T-cell (primary cell): ENCODE measurements at regions not wholly inside any gene's neighbourhood (a gene's known extent, or its start where the extent isn't known, plus 50 kb on each side); places are given as distances from the start of the nearest gene placed in this dataset.

Experiments
- ATAC-seq, 4 experiments: fragments of 200-7000 bp in 3 of 4; fragments of 150-1000 bp in 1 of 4; cut with Tn5 transposase; replicated peaks in 1 of 4; 1 replicate in 3 of 4; 2 replicates in 1 of 4; pipeline ENCODE4 v1.10.0; 2021; ENCODE audit warnings: moderate library complexity in 3 of 4, mild to moderate bottlenecking in 2 of 4, moderate number of reproducible peaks in 1 of 4
- CTCF ChIA-PET, 2 donors: fragments of 300-600 bp; sonication (Branson Sonifier 250); formaldehyde crosslinking; loops; one replicate each; lab custom pipeline; 2022; ENCODE audit warnings: antibody characterized with exemption in 2 of 2; lab: Charles Lee
- POLR2A ChIA-PET, 2 donors: fragments of 300-600 bp; sonication (Branson Sonifier 250); formaldehyde crosslinking; loops; one replicate each; lab custom pipeline; 2022; ENCODE audit warnings: antibody characterized with exemption in 2 of 2; lab: Charles Lee
- DNase-seq, 35 experiments: peaks; one replicate each; pipeline versions ENCODE4 v3.0.0 to v3.0.0-alpha.2; 2013 to 2023
- H3K27ac ChIP-seq: one replicate; pipeline ENCODE4 v1.5.1; 2013; ENCODE audit warnings: low read length
- H3K27me3 ChIP-seq, 2 experiments: replicated peaks in 1 of 2; 1 replicate in 1 of 2; 2 replicates in 1 of 2; pipeline versions ENCODE4 v1.6.1 to v1.7.0; 2013; ENCODE audit warnings: low read length in 1 of 2, mixed read lengths in 1 of 2; ENCODE audit not compliant: control insufficient read depth in 2 of 2, insufficient read depth in 2 of 2; ENCODE audit errors: extremely low read depth in 1 of 2
- H3K36me3 ChIP-seq, 2 donors: 1 replicate in 1 of 2; 2 replicates in 1 of 2; pipeline versions ENCODE4 v1.6.1 to v1.7.0; 2013; ENCODE audit warnings: low read length in 1 of 2; ENCODE audit not compliant: control insufficient read depth in 2 of 2, insufficient read depth in 1 of 2; ENCODE audit errors: extremely low read depth in 1 of 2
- H3K4me1 ChIP-seq, 2 experiments: 1 replicate in 1 of 2; 2 replicates in 1 of 2; pipeline versions ENCODE4 v1.6.1 to v1.7.0; 2013; ENCODE audit warnings: low read length in 2 of 2, mixed read lengths in 1 of 2; ENCODE audit not compliant: insufficient read depth in 2 of 2, control insufficient read depth in 1 of 2; ENCODE audit errors: extremely low read depth in 1 of 2
- H3K4me3 ChIP-seq, 2 donors: 1 replicate in 1 of 2; 2 replicates in 1 of 2; pipeline versions ENCODE4 v1.5.1 to v1.7.0; 2013; ENCODE audit warnings: mild to moderate bottlenecking in 2 of 2, low read length in 1 of 2, moderate library complexity in 1 of 2; ENCODE audit not compliant: control insufficient read depth in 1 of 2; ENCODE audit errors: extremely low read depth in 1 of 2
- H3K9me3 ChIP-seq: 2 replicates; pipeline ENCODE4 v1.7.0; 2013
- H3K27ac Mint-ChIP-seq, 2 donors: one replicate each; pipeline ENCODE4 v1.8.0; 2020 to 2021; ENCODE audit warnings: mild to moderate bottlenecking in 2 of 2, mixed read lengths in 2 of 2
- H3K27me3 Mint-ChIP-seq, 2 donors: one replicate each; pipeline ENCODE4 v1.8.0; 2021 to 2022; ENCODE audit warnings: mixed read lengths in 2 of 2
- H3K36me3 Mint-ChIP-seq: one replicate; pipeline ENCODE4 v1.8.0; 2021; ENCODE audit warnings: mixed read lengths
- H3K4me1 Mint-ChIP-seq, 3 donors: one replicate each; pipeline ENCODE4 v1.8.0; 2020 to 2022; ENCODE audit warnings: mixed read lengths in 3 of 3, mild to moderate bottlenecking in 1 of 3
- H3K4me3 Mint-ChIP-seq, 3 donors: one replicate each; pipeline ENCODE4 v1.8.0; 2020 to 2022; ENCODE audit warnings: mild to moderate bottlenecking in 3 of 3, mixed read lengths in 3 of 3, moderate library complexity in 3 of 3
- H3K9me3 Mint-ChIP-seq, 3 donors: one replicate each; pipeline ENCODE4 v1.8.0; 2020 to 2022; ENCODE audit warnings: mixed read lengths in 3 of 3
- WGBS: methylation state at CpG from one replicate; pipeline ENCODE4 v1.1.5; 2013; ENCODE audit warnings: missing lambda C conversion rate; ENCODE audit not compliant: insufficient coverage; 5-methylcytosine and 5-hydroxymethylcytosine counted together

DNA sequence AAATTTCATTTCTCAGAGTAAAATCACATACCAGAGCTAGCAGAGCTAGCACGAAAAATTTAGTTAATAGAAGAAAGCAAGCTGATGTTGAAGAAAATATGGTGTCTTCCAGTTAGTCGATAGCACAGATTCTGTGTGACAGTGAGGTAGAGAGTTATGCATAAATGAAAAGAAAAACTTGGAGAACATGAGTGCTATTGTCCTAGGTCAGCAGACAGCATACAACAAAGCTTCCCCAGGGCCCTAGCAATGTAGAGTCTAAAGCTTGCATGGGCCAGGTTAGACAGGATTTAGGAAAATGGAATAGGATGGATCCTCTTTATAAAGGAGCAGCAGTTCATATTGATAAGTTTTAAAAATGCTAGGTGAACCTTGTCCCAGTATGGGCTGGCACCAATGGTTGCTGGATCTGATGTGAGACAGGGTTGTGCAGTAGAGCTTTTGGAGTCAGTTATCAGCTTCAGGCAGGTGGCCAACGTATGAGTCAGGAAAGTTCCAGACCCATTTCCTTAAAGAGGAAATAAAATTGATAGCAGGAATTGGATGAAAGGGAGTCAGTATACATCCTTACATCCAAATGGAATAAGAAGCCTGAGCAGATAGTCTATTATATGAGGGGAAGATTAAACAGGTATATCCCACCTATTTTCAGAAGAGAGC is 277.2 kb downstream of the FRK start:
- no peaks in the 10 kb centered on the region for H3K9me3 Mint-ChIP-seq
- POLR2A ChIA-PET = no interaction called here
- no peak overlapping the region for H3K4me3 Mint-ChIP-seq
- no CpG with 5 or more reads among the region's 3 CpGs for WGBS
- Histone ChIP-seq H3K4me3 (no peak overlapping the region), H3K36me3 (no peaks in the 10 kb centered on the region), H3K9me3 (no peaks in the 10 kb centered on the region), H3K27ac (no peak overlapping the region), H3K4me1 (no peaks in the 10 kb centered on the region), H3K27me3 (no peaks in the 10 kb centered on the region)
- no peaks in the 10 kb centered on the region for H3K4me1 Mint-ChIP-seq
- H3K36me3 Mint-ChIP-seq = no peaks in the 10 kb centered on the region
- DNase-seq (no peak), ATAC-seq (no peak)
- no peak overlapping the region for H3K27ac Mint-ChIP-seq
- CTCF ChIA-PET = interaction anchor here in 1 of 2 donors (0.6 kb wide), 1 partner anchor 1795 kb away, joined by 5 read pairs; no protein-coding TSS in a partner anchor
- no peaks in the 10 kb centered on the region for H3K27me3 Mint-ChIP-seq

DNA sequence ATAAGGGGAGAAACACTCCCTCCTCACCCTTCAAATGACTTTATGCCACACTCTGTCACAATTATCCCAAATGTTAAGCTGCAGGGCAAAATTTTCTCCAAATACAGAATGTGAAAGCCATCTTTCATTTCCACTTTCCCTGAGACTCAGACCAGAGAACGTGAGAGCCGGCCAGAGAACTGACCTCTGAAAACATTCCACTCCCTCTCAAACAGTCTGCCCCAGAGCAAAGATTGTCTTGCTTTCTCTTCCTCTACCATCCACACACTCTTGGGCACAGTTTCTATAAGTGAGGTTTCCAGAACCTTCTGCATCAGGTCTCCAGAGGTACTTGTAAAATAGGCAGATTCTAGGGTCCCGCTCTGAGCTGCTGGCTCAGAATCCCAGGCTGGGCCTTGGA is 278.1 kb downstream of the FRK start:
- Mint-ChIP-seq H3K36me3 (no peaks in the 10 kb centered on the region), H3K9me3 (peaks cover 0 to 2% (median 0%) of the 10 kb centered on the region in 3 donors), H3K4me1 (no peaks in the 10 kb centered on the region), H3K27me3 (no peaks in the 10 kb centered on the region), H3K27ac (no peak overlapping the region), H3K4me3 (no peak overlapping the region)
- POLR2A ChIA-PET = no interaction called here
- 100% methylated on average over 2 of the region's 3 CpGs for WGBS
- H3K27ac ChIP-seq = no peak overlapping the region
- DNase-seq (no peak), ATAC-seq (no peak)
- H3K36me3 ChIP-seq = no peaks in the 10 kb centered on the region
- H3K9me3 ChIP-seq = no peaks in the 10 kb centered on the region
- H3K27me3 ChIP-seq = no peaks in the 10 kb centered on the region
- no peaks in the 10 kb centered on the region for H3K4me1 ChIP-seq
- CTCF ChIA-PET = no interaction called here
- H3K4me3 ChIP-seq = no peak overlapping the region

- Histone ChIP-seq H3K27ac (no peak overlapping the region), H3K36me3 (no peaks in the 10 kb centered on the region), H3K4me3 (no peak overlapping the region), H3K27me3 (no peaks in the 10 kb centered on the region), H3K9me3 (no peaks in the 10 kb centered on the region), H3K4me1 (no peaks in the 10 kb centered on the region)
- Mint-ChIP-seq H3K27ac (no peak overlapping the region), H3K27me3 (peaks cover 0 to 3% of the 10 kb centered on the region in 2 donors), H3K4me3 (no peak overlapping the region), H3K9me3 (peaks cover 0 to 3% (median 0%) of the 10 kb centered on the region in 3 donors), H3K4me1 (no peaks in the 10 kb centered on the region), H3K36me3 (no peaks in the 10 kb centered on the region)
- ATAC-seq (no peak), DNase-seq (no peak)
- ChIA-PET CTCF (no interaction called here), POLR2A (no interaction called here)
- WGBS = no CpG with 5 or more reads among the region's 3 CpGs
Observed at GRCh38 chr6:115773741-115774140, 286.9 kb downstream of the FRK start.

GRCh38 chr6:115770851-115771250 is 289.8 kb downstream of the FRK start:
- POLR2A ChIA-PET = no interaction called here
- Mint-ChIP-seq H3K27me3 (peaks cover 0 to 3% of the 10 kb centered on the region in 2 donors), H3K36me3 (no peaks in the 10 kb centered on the region), H3K27ac (no peak overlapping the region), H3K4me3 (no peak overlapping the region), H3K9me3 (peaks cover 0 to 1% (median 0%) of the 10 kb centered on the region in 3 donors), H3K4me1 (no peaks in the 10 kb centered on the region)
- no peak overlapping the region for H3K4me3 ChIP-seq
- H3K9me3 ChIP-seq = no peaks in the 10 kb centered on the region
- no peak for DNase-seq
- no peaks in the 10 kb centered on the region for H3K27me3 ChIP-seq
- H3K4me1 ChIP-seq = no peaks in the 10 kb centered on the region
- 70% methylated on average over 7 of the region's 7 CpGs for WGBS
- H3K36me3 ChIP-seq = no peaks in the 10 kb centered on the region
- H3K27ac ChIP-seq = no peak overlapping the region
- CTCF ChIA-PET = no interaction called here
- ATAC-seq = no peak

GRCh38 chr6:115768500-115768899 is 292.2 kb downstream of the FRK start:
- no peak for ATAC-seq
- Mint-ChIP-seq H3K27ac (no peak overlapping the region), H3K4me3 (no peak overlapping the region), H3K27me3 (no peaks in the 10 kb centered on the region), H3K9me3 (peaks cover 0 to 1% (median 0%) of the 10 kb centered on the region in 3 donors), H3K4me1 (no peaks in the 10 kb centered on the region), H3K36me3 (no peaks in the 10 kb centered on the region)
- POLR2A ChIA-PET = no interaction called here
- Histone ChIP-seq H3K4me1 (no peaks in the 10 kb centered on the region), H3K36me3 (no peaks in the 10 kb centered on the region), H3K9me3 (no peaks in the 10 kb centered on the region), H3K27me3 (no peaks in the 10 kb centered on the region), H3K4me3 (no peak overlapping the region), H3K27ac (no peak overlapping the region)
- no peak for DNase-seq
- CTCF ChIA-PET = no interaction called here

DNA sequence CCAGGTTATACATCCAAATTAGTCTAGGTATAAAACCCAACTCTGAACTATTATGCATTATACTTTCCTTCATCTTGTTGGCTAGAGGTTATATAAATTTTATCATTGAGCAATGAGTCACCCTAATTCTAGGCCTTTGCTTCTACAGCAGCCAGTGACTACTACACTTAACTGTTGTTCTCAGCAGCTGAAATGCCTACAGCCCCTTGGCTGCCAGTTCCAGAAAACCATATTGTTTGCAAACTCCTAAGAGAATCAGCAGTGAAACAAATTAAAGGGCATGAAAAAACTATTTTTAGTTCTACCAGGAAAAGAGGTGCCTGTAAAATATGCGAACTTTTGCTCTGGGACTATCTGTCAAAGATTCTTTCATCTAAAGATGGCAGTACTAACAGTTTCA is 292.8 kb downstream of the FRK start:
- H3K4me3 ChIP-seq = no peak overlapping the region
- H3K36me3 Mint-ChIP-seq = no peaks in the 10 kb centered on the region
- H3K27ac ChIP-seq = no peak overlapping the region
- H3K27me3 Mint-ChIP-seq = no peaks in the 10 kb centered on the region
- WGBS = no CpG with 5 or more reads among the region's 1 CpG
- H3K27ac Mint-ChIP-seq = no peak overlapping the region
- ChIA-PET POLR2A (no interaction called here), CTCF (no interaction called here)
- no peaks in the 10 kb centered on the region for H3K4me1 Mint-ChIP-seq
- no peaks in the 10 kb centered on the region for H3K27me3 ChIP-seq
- H3K4me1 ChIP-seq = no peaks in the 10 kb centered on the region
- DNase-seq = no peak
- ATAC-seq = no peak
- no peak overlapping the region for H3K4me3 Mint-ChIP-seq
- peaks cover 0 to 1% (median 0%) of the 10 kb centered on the region in 3 donors for H3K9me3 Mint-ChIP-seq
- H3K9me3 ChIP-seq = no peaks in the 10 kb centered on the region
- H3K36me3 ChIP-seq = no peaks in the 10 kb centered on the region
